ENCODE measurements at regions not wholly inside any gene's neighbourhood (a gene's known extent, or its start where the extent isn't known, plus 50 kb on each side); places are given as distances from the start of the nearest gene placed in this dataset.

- Histone ChIP-seq H4K20me1 (ENCODE audit: low read length) (no peaks in the 10 kb centered on the region), H3K36me3 (ENCODE audit: low read depth, low read length) (peaks cover 4% of the 10 kb centered on the region; the same call in 1 of the 2 replicates), H3K4me2 (ENCODE audit: low read length) (no peak overlapping the region), H3K4me3 (ENCODE audit: low read length) (no peak overlapping the region), H3K4me1 (ENCODE audit: insufficient read depth, low read length) (peaks cover 22% of the 10 kb centered on the region), H3K9me3 (ENCODE audit: low read length) (no peaks in the 10 kb centered on the region), H3K79me2 (ENCODE audit: low read length) (peaks cover 7% of the 10 kb centered on the region; the same call in 1 of the 2 replicates), H2AFZ (ENCODE audit: low read length) (no peak overlapping the region), H3K27me3 (ENCODE audit: low read length) (no peaks in the 10 kb centered on the region), H3F3A (ENCODE audit: low read length, unreplicated experiment) (peaks cover 4% of the 10 kb centered on the region), H3K9me2 (replicated peaks; ENCODE audit: low read length) (no peaks in the 10 kb centered on the region), H3K27ac (ENCODE audit: low read length) (no peak overlapping the region), H3K9ac (ENCODE audit: low read length) (no peak overlapping the region)
- ChIA-PET CTCF (no interaction called here), POLR2A (ENCODE audit: unreplicated experiment) (no interaction called here)
- ATAC-seq (no peak), DNase-seq (no peak)
- intact Hi-C loops (cut with micrococcal nuclease): no loop called here
- TF ChIP-seq EZH2 (IDR thresholded peaks at IDR 0.05; ENCODE audit: low read length, unreplicated experiment) (no peak), EZH2phosphoT487 (IDR thresholded peaks at IDR 0.05; ENCODE audit: borderline replicate concordance, low read length) (no peak), CTCF (conservative IDR thresholded peaks at IDR 0.05; ENCODE audit: low read depth, low read length) (no peak)
- no TSS peak for BruUV-seq (replicated peaks)
Observed at GRCh38 chr12:46518729-46519128, 146.2 kb upstream of the SLC38A2 start.

GRCh38 chr12:46518169-46518568 is 145.6 kb upstream of the SLC38A2 start:
- TF ChIP-seq EZH2phosphoT487 (IDR thresholded peaks at IDR 0.05; ENCODE audit: borderline replicate concordance, low read length): no peak
- TF ChIP-seq CTCF (conservative IDR thresholded peaks at IDR 0.05; ENCODE audit: low read depth, low read length): no peak
- TF ChIP-seq EZH2 (IDR thresholded peaks at IDR 0.05; ENCODE audit: low read length, unreplicated experiment): no peak
- intact Hi-C loops (cut with micrococcal nuclease): no loop called here
- H3K27me3 ChIP-seq (ENCODE audit: low read length): no peaks in the 10 kb centered on the region
- no peak overlapping the region for H3K4me2 ChIP-seq (ENCODE audit: low read length)
- no peak overlapping the region for H3K9ac ChIP-seq (ENCODE audit: low read length)
- peaks cover 4% of the 10 kb centered on the region; the same call in 1 of the 2 replicates for H3K36me3 ChIP-seq (ENCODE audit: low read depth, low read length)
- H3K9me3 ChIP-seq (ENCODE audit: low read length): no peaks in the 10 kb centered on the region
- POLR2A ChIA-PET (ENCODE audit: unreplicated experiment): no interaction called here
- BruUV-seq (replicated peaks): no TSS peak
- peaks cover 16% of the 10 kb centered on the region for H3K4me1 ChIP-seq (ENCODE audit: insufficient read depth, low read length)
- H3K4me3 ChIP-seq (ENCODE audit: low read length): no peak overlapping the region
- H3K9me2 ChIP-seq (replicated peaks; ENCODE audit: low read length): no peaks in the 10 kb centered on the region
- no peak overlapping the region for H2AFZ ChIP-seq (ENCODE audit: low read length)
- H3K79me2 ChIP-seq (ENCODE audit: low read length): peaks cover 7% of the 10 kb centered on the region; the same call in 1 of the 2 replicates
- no peak overlapping the region for H3K27ac ChIP-seq (ENCODE audit: low read length)
- ATAC-seq (no peak), DNase-seq (no peak)
- no peaks in the 10 kb centered on the region for H4K20me1 ChIP-seq (ENCODE audit: low read length)
- H3F3A ChIP-seq (ENCODE audit: low read length, unreplicated experiment): no peaks in the 10 kb centered on the region
- CTCF ChIA-PET: no interaction called here

DNA sequence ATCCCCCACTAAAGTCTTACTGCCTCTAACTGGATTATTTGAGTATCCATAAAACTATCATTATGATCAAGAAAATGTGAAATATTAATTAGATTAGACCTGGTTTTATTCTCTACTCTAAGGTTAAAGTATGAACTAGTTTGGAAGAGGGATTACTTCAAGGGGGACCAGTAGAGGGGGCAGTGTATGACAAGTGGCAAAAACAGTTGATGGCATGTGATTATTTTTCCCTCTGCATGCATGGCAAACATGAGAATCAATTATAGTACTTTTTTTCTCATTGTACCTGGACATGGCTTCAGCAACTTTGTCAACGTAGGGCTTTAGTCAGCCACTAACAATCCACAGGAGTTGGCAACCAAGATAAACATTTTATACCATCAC is 145.0 kb upstream of the SLC38A2 start:
- Histone ChIP-seq H3K9ac (ENCODE audit: low read length) (no peak overlapping the region), H3K27me3 (ENCODE audit: low read length) (no peaks in the 10 kb centered on the region), H2AFZ (ENCODE audit: low read length) (no peak overlapping the region), H3K79me2 (ENCODE audit: low read length) (peaks cover 3% of the 10 kb centered on the region; the same call in 1 of the 2 replicates), H3K4me1 (ENCODE audit: insufficient read depth, low read length) (peaks cover 10% of the 10 kb centered on the region), H3K9me3 (ENCODE audit: low read length) (no peaks in the 10 kb centered on the region), H3K27ac (ENCODE audit: low read length) (no peak overlapping the region), H3K4me2 (ENCODE audit: low read length) (no peak overlapping the region), H3K9me2 (replicated peaks; ENCODE audit: low read length) (no peaks in the 10 kb centered on the region), H3F3A (ENCODE audit: low read length, unreplicated experiment) (no peaks in the 10 kb centered on the region), H3K36me3 (ENCODE audit: low read depth, low read length) (peaks cover 4% of the 10 kb centered on the region; the same call in 1 of the 2 replicates), H4K20me1 (ENCODE audit: low read length) (no peaks in the 10 kb centered on the region), H3K4me3 (ENCODE audit: low read length) (no peak overlapping the region)
- ATAC-seq: no peak
- ChIA-PET POLR2A (ENCODE audit: unreplicated experiment) (no interaction called here), CTCF (no interaction called here)
- no TSS peak for BruUV-seq (replicated peaks)
- intact Hi-C loops (cut with micrococcal nuclease): no loop called here
- TF ChIP-seq EZH2 (IDR thresholded peaks at IDR 0.05; ENCODE audit: low read length, unreplicated experiment): no peak
- TF ChIP-seq EZH2phosphoT487 (IDR thresholded peaks at IDR 0.05; ENCODE audit: borderline replicate concordance, low read length): no peak
- TF ChIP-seq CTCF (conservative IDR thresholded peaks at IDR 0.05; ENCODE audit: low read depth, low read length): peak; percentile 34; the same call in 1 of the 2 replicates
- DNase-seq: no peak

All from PC-3 (cell line).